HG03045 (cell line): ENCODE measurements at regions not wholly inside any gene's neighbourhood (a gene's known extent, or its start where the extent isn't known, plus 50 kb on each side); places are given as distances from the start of the nearest gene placed in this dataset.

Experiments
- ATAC-seq: cut with Tn5 transposase; IDR thresholded peaks from one replicate; pipeline ENCODE4 v1.9.1; 2021; ENCODE audit warnings: mild to moderate bottlenecking, moderate library complexity; ENCODE audit not compliant: unreplicated experiment

DNA sequence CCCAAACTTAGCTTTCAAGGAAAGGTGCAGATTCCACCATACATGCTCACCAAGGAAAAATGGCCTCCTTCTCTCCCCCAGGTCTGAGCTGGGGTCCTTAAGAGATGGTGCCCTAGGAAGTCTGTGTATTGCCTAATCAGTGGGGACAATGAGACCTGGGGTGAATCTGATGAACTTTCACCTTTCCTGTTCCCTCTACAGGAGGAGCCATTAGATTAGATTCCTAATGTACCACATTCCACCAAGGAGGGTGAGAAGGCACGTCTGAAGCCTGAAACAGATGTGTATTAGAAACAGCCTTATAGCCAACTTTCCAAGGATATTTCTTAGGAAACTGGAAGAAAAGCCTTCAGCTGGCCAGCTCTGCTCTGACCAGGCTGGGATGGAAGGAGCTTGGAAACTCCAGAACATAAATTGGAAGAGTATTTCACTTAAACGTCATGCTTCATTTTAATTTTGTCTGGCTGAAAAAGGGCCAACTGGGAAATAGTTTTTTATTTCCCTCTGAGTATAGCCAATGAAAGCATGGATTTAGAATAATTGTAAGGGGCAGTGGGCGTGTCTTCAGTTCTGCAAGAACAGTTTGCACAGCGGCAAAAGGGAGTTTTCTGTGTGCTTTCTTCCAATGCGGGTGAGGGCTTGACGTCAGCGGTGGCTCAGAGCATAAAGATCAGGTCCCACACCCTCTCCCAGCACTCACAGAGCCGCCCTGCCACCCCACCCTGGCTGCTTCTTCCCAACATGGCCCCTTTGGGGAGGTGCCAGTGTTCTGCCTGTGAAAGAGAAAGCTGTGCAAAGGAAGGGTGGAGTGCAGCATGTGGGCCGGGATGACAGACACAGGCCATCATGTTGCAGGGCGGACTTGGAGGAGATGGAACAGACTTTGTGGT is 210.9 kb downstream of the ESM1 start:
- no peak for ATAC-seq

DNA sequence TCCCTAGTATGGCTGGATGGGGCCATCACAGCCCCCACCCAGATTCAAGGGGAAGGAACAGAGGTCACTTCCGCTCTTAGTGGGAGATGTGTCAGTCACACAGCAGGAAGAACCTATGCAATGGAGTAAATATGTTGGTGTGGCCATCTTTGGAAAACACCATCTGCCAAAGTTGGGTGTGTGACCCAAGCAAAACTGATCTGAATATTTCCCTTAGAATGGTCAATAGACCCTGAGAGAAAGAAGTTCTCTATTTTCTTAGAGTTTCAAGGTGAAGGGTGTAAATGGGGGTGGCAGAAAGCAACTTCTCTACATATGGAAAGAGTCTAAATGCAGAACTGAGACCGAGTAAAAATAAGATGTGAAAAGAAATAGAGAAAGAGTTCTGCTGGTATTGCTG is 212.7 kb downstream of the ESM1 start:
- no peak for ATAC-seq

DNA sequence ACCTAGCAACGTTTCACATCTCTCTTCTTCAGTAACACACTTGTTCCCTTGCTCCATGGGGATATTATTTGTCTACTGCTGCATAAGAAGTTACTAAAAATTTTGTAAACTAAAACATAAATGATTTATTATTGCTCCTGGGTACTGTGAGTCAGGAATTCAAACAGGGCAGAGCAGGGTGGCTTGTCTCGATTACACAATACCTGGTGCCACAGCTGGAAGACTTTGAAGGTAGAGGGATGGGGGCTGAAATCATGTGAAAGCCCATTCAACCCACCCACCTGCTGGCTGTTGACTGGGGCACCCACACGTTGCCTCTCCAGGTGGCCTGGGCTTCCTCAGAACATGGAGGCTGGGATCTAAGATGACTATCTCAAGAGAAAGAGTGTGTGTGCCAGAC is 213.2 kb downstream of the ESM1 start:
- no peak for ATAC-seq

DNA sequence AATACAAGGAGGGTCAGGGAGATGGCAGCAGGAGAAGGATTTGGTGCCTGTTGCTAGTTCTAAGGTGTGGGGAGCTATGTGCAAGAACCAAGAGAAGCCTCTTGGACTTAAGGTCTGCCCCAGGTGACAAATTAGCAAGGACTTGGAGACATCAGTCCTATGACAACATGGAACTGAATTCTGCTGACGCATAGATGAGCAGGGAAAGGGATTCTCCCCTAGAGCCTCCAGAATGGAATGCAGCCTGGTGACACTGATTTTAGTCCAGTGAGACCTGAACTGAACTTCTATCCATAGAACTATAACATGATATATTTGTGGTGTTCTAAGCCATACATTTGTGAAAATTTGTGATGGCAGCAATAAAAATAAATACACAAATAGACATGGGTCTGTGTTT is 215.6 kb downstream of the ESM1 start:
- ATAC-seq = no peak

DNA sequence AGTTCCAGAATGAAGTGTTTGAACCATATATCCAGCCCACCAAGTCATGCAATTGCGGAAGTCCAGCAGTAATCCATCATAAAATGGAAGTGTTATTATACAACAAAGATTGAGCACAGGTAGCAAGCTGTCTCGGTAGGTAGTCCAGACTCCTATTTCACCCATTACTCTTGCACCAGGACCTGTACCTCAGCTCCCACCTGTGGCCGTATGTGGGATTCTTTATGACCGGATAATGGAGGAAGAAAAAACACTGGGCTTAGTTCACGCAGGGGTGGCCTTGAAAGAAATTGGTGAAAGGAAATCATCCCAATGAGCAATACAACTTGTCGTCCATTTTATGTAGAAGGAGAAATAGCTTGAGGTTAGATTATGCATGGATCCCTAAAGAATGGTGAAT is 216.3 kb downstream of the ESM1 start:
- ATAC-seq = no peak

DNA sequence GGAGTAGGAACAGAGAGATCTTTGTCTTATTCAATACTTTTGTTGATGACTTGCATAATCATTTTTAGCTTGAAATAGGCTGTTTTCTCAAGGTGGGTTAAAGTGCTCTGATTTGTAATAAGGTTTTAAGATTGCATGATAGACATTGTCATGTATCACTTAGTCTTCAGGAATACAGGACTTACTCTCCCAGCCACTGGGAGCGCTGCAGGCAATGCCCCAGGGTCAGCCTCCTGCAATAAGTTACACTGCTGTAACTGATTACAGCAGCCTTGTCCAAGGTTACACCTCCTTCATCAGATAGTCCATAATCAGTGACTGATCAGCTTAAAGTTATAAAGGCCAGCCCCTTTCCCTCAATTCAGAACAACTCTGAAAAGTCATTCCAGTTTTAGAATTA is 218.6 kb downstream of the ESM1 start:
- no peak for ATAC-seq

DNA sequence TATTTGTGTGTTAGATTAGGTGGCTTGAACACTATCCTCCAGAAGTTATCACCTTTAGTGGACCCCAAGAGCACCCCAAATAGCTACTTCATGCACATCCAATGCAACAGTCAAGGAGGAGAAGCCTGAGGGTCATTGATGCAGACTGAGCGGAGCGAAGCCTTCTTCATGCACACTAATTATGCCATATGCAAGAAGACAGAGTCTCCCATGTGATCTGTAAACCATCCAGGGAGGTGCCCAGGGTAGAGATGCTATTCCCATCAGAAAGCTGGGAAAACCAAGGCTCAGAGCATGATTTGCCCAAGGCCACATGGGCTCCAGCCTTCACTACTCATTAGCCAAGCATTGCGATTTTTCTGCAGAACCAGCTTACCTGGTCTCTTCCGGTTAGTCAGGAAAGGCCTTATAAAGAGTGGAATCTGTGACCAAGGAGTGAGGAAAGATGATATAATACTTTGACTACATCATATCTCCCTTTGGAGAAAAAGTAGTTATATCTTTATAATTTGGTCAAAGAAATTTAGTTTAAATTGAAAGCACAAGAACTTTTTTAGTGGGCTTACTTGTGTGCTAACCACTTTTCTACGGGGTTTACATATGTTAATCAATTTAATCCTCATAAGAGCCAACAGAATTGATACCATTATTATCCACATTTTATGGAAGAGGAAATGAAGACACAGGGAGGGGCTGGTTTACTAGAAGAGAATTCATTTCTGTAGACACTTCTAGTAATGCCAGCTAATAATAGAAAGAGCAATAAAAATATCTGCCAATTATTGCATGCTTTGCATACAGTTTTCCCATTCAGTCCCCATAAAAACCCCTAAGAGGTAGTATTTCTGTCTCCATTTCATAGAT is 220.0 kb downstream of the ESM1 start:
- no peak for ATAC-seq

DNA sequence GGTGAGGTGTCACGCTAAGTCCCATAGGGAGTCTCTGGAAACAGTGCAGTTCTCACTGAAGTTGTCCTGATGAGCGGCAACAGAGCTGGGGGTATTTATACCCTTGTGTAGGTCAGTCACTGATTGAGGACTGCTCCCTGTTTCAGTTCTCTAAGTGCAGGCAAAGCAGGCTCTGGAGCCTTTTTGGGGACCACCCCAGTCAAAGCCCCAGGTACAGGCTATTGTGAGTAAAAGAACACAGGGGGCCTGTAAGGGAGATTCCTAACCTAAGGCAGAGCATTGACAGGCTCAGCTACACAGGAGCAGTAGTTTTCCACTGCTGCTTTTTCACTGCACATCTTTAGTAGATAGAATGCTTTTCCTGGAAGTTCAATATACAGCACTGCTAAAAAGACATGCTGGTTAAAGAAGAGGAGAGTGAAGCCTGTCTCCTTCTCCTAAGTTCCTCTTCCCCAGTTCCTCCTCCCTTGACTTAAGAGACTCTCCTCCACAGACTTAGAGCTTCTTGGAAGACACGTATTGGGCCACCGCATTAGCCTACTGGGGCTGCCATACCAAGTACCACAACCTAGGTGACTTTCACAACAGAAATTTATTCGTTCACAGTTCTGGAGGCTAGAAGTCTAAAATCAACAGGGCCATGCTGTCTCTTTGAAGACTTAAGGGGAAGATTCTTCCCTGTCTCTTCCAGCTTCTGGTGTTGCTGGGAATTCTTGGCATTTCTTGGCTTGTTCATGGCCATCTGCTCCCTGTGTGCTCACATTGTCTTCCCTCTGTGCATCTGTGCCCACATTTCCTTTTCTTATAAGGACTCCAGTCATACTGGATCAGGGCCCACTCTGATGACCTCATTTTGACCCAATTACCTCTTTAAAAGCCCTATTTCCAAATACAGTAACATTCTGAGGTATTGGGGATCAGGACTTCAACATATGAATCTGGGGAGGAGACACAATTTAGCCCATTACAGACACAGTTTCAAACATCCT is 221.0 kb downstream of the ESM1 start:
- no peak for ATAC-seq

DNA sequence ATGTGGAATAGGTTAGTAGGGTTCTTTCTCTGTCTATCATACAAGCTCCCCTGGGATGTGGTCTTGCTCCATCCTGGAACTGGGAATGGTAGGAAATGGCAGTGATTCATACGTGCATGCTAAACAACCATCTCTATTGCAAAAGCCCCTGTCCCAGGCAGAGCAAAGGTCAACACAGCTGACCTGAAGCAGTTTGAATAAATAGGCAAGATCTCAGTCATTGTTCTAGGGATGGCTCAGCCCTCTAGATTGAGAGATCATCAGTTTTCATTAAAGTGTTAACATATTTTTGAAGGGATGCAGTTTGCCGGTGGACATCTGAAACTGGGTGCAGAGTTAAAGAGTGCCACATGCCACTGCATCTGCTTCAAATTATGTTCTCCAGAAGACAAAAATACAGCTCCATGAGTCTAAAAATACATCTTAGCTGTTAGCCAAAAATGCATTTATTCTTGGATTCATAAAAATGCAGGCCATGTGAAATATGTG is 224.1 kb downstream of the ESM1 start:
- no peak for ATAC-seq

DNA sequence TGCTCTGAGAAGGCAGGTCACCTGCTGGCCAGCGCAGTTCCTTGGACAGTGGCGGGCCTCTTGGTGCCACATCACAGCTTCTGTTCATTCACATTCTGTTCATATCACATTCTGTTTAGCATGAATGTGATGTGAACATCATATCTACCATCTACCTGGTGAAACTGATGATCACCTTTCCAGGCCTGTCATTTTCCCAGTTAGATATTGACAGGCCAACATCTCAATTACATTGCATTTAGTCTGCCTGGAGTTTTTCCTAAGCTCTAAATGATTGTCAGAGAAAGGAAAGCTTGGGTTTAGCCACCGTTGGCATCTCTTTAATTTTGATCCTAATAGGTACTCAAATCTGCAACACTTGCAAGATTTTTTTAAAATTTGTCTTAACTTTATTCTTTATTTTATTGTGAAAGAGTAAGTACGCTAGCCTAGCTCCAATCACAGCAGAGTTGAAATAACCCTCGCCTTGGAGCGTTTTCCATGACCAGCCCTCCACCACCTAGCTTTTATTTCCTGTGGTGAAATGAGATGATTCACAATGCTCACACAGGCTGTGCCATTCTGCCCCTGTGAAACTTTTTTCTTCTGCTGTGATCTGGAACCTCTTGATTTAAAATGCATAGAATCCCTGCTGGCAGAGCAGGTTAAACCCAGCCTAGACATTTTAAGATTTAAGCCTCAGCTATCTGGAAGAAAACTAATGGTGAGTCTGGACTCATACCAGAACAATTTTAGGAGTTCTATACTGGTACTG is 225.0 kb downstream of the ESM1 start:
- ATAC-seq = no peak

DNA sequence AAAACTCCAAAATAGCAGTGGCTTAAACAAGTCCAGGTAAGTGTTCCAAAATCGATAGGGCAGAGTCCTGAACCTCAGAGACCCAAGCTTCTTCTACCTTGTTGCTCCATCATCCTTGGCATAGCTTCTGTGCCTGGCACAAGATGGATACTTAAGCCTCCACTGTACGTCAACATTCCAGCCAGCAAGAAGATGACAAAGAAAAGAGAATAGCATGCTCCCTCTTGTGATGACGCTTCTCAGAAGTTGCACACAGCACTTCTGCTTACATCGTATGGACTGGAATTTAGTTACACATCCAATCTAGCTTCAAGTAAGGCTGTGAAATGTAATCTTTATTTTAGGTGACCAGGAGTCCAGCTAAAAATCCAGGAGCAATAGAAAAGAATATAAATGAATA is 227.4 kb downstream of the ESM1 start:
- no peak for ATAC-seq

DNA sequence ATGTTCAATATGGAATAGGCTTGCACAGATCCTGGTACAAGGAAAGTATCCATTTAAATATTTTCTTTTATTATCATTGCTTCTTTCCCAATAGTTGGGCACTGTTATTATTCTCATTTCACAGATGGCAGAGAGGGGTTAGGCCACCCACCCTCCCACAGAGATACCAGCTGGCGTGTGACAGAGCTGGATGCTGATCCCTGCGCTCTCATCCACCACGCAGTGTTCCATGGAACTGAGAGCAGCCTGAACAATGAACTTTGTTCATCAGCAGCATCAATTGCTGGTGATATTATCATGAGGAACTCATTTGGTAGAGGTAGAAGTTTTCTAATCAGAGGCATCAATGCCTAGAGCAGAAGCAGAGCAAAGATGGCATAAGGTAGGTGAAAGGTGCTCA is 227.9 kb downstream of the ESM1 start:
- no peak for ATAC-seq

DNA sequence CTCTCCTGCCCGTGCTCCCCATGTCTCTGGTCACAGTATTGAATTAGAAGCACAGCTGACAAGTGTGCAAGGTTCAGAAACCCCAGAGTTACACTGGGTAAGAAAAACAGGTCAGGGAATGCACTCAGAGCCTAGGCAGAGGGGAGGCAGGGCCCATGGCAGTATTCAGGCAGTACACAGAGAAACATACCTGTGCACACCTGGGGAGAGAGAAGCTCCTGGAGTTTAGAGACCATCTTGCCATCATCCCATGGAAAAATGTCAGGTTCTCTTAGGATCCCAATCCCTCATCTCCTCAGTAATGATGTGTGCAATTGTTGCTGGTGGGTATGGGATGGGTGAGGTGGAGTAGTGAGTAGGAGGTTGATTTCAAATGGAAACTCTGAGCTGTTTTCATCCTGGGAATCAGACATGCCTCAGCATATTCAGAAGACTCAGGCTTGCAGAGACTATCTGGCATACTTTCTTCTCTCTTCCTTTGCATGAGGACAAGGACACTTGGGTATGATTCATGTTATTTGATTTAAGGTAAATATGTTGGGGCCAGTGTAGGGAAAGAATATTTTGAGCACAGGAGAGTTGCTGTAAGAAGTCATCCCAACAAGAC is 228.5 kb downstream of the ESM1 start:
- ATAC-seq = no peak

DNA sequence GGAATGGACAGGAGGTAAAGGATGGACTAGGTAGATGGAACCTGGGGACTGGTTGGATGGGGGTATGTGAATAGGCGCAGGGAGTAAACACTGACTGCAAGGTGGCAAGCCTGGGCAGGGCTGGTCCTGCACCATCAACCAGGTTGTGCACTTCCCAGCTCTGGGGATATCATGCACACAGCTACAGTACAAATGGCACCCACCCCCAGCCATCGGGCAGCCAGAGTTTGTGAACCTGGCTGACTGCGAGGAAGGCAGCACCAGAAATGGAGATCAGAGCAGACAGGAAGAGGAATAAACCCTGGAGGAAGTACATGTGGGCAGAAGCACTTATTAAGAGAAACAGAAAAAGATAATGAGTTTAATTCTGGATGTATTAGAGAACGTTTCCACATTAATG is 229.1 kb downstream of the ESM1 start:
- no peak for ATAC-seq

DNA sequence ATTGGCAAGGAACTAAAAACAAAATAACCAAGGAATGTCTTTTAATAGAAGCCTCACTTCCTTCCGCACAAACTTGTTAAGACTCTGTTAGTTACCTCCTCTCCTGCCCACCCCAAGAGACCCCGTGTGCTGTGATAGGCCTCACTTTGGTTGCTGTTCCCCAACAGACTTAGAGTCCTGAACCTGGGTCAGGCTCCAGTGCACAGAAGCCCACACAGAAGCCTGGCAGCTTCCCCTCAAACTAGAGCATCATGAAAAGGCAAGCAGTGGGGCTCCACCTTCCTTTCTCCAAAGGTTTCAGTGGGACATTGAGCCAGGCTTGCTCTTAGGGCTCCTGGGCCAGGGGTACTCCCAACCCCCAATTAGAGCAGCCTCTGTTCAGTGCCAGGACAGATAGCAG is 230.5 kb downstream of the ESM1 start:
- ATAC-seq = no peak

DNA sequence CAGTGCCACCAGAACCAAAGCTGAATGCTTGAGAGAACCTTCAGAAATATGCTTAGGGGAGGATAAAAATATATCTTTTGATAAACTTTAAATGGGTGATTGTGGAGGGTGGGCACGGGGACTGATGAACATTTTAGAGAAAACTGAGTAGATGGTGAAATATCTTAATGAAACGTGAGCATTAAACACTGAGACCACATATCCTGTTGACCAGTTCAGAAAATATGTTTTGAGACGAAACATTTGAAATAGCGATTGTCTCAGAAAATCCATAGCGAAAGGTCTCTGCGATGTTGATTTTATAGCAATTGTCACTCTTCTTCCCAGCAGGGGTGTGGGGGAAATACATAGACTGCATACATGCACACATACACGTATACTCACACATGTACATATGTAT is 231.0 kb downstream of the ESM1 start:
- ATAC-seq = no peak

DNA sequence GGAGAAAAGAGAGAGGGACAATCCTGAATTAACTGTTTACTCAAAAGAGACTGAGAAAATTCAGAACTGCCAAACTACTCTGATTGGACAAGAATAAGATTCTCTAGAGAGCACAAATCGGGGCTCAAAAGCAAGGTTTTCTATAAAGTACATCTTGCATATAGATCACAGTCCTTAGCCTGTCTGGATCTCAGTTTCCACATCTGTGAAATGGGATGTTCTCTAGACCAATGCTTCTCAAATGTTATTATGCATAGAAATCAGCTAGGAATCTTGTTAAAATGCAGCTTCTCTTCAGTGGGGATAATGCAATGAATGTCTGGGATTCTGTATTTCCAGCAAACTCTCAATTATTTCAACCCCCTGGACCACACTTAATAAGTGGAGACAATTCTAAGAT is 231.6 kb downstream of the ESM1 start:
- no peak for ATAC-seq

DNA sequence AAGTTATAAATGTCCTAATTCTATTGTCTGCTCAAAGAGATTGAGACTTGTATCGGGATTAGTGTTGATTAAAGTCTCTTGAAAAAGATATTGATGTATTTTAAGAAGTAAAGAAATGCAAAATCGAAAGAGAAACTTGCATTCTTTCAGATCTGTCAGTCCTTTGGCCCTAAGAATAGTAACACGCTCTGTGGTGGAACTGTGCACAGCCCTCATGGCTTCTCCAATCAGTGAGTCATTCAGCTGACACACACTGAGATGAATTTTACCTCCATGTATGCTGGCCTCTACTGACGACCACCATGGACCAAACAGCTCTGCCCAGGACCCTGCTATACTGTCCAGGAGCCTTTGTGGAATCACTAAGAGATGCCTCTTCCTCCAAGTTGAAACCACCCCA is 232.4 kb downstream of the ESM1 start:
- peak; percentile 82 for ATAC-seq

DNA sequence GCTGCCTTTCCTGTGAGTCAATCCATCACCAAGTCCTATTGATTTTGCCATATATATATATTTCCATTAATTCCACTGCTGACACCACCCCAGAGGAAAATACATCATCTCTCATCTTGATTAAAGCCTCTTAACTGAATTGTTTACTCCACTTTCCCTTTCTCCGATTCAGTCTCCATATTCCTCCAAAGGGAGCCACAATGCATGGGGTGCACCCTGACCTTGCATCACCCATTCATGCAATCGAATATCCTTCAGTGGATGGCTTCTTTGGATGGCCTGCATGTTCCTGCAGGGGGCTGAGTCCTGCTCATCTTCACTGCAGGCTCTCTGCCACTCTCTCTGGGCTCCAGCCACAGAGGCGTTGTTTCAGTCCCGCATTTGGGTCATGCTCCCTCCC is 231.0 kb downstream of the SNX18 start:
- ATAC-seq = no peak
